Progenitor cell of endocrine pancreas (in vitro differentiated cells): ENCODE measurements at regions not wholly inside any gene's neighbourhood (a gene's known extent, or its start where the extent isn't known, plus 50 kb on each side); places are given as distances from the start of the nearest gene placed in this dataset.

Experiments used
- DNase-seq: peaks from one replicate; pipeline ENCODE4 v3.0.0; 2021; ENCODE audit warnings: low spot score; ENCODE audit not compliant: unreplicated experiment
- H3K27ac Mint-ChIP-seq: 2 replicates; pipeline ENCODE4 v1.8.0; 2021; ENCODE audit warnings: mild to moderate bottlenecking, moderate library complexity, mixed read lengths
- H3K27me3 Mint-ChIP-seq: 2 replicates; pipeline ENCODE4 v1.8.0; 2021; ENCODE audit warnings: mixed read lengths
- H3K36me3 Mint-ChIP-seq: 2 replicates; pipeline ENCODE4 v1.8.0; 2022; ENCODE audit warnings: mixed read lengths; ENCODE audit not compliant: insufficient read depth
- H3K4me1 Mint-ChIP-seq: 2 replicates; pipeline ENCODE4 v1.8.0; 2021; ENCODE audit warnings: low read depth, mixed read lengths
- H3K4me3 Mint-ChIP-seq: 2 replicates; pipeline ENCODE4 v1.8.0; 2021; ENCODE audit warnings: low read depth, mild to moderate bottlenecking, moderate library complexity, mixed read lengths
- H3K9me3 Mint-ChIP-seq: 2 replicates; pipeline ENCODE4 v1.8.0; 2021; ENCODE audit warnings: low read depth, mixed read lengths
- CTCF ChIP-seq: fragments of 200-600 bp; sonication (generic); IDR thresholded peaks from one replicate; pipeline ENCODE4 v1.5.0; 2021; ENCODE audit warnings: antibody characterized with exemption, mild to moderate bottlenecking; ENCODE audit not compliant: unreplicated experiment

- Mint-ChIP-seq H3K4me3 (no peak overlapping the region), H3K9me3 (no peaks in the 10 kb centered on the region), H3K27me3 (peaks cover 5% of the 10 kb centered on the region), H3K27ac (no peak overlapping the region), H3K4me1 (no peaks in the 10 kb centered on the region), H3K36me3 (no peaks in the 10 kb centered on the region)
- no peak for DNase-seq
- no peak for TF ChIP-seq CTCF
Measured at GRCh38 chr6:16929809-16930208, 168.5 kb upstream of the ATXN1 start.

- H3K9me3 Mint-ChIP-seq: peaks cover 3% of the 10 kb centered on the region
- DNase-seq: no peak
- no peak overlapping the region for H3K4me3 Mint-ChIP-seq
- no peak overlapping the region for H3K27ac Mint-ChIP-seq
- H3K36me3 Mint-ChIP-seq: no peaks in the 10 kb centered on the region
- no peaks in the 10 kb centered on the region for H3K4me1 Mint-ChIP-seq
- peaks cover 1% of the 10 kb centered on the region for H3K27me3 Mint-ChIP-seq
- TF ChIP-seq CTCF: no peak
Measured at GRCh38 chr6:16928387-16928786, 167.1 kb upstream of the ATXN1 start.

GRCh38 chr6:16927205-16927604 is 165.9 kb upstream of the ATXN1 start:
- Mint-ChIP-seq H3K9me3 (peaks cover 3% of the 10 kb centered on the region), H3K4me3 (no peak overlapping the region), H3K36me3 (no peaks in the 10 kb centered on the region), H3K27ac (no peak overlapping the region), H3K27me3 (no peaks in the 10 kb centered on the region), H3K4me1 (no peaks in the 10 kb centered on the region)
- TF ChIP-seq CTCF: no peak
- DNase-seq: no peak

- H3K4me1 Mint-ChIP-seq: no peaks in the 10 kb centered on the region
Measured at GRCh38 chr6:16925461-16925860, 164.2 kb upstream of the ATXN1 start.

GRCh38 chr6:16922282-16922681 is 161.0 kb upstream of the ATXN1 start:
- no peak for TF ChIP-seq CTCF
- peaks cover 3% of the 10 kb centered on the region for H3K9me3 Mint-ChIP-seq

More at GRCh38 chr6:16925461-16925860, 164.2 kb upstream of the ATXN1 start:
- Mint-ChIP-seq H3K27ac (no peak overlapping the region), H3K27me3 (no peaks in the 10 kb centered on the region), H3K9me3 (peaks cover 3% of the 10 kb centered on the region), H3K36me3 (no peaks in the 10 kb centered on the region), H3K4me3 (no peak overlapping the region)
- no peak for DNase-seq
- TF ChIP-seq CTCF: no peak

More at GRCh38 chr6:16922282-16922681, 161.0 kb upstream of the ATXN1 start:
- H3K4me1 Mint-ChIP-seq: no peaks in the 10 kb centered on the region
- H3K27me3 Mint-ChIP-seq: no peaks in the 10 kb centered on the region
- H3K4me3 Mint-ChIP-seq: no peak overlapping the region
- H3K27ac Mint-ChIP-seq: no peak overlapping the region
- DNase-seq: no peak
- no peaks in the 10 kb centered on the region for H3K36me3 Mint-ChIP-seq
